A549 (cell line): ENCODE measurements at regions not wholly inside any gene's neighbourhood (a gene's known extent, or its start where the extent isn't known, plus 50 kb on each side); places are given as distances from the start of the nearest gene placed in this dataset.

Experiments
- BHLHE40 ChIP-seq: IDR thresholded peaks from 2 replicates; pipeline ENCODE4 v1.6.1; 2012; ENCODE audit warnings: low read depth, low read length, inconsistent platforms
- CTCF ChIP-seq: fragments of >200 bp; sonication (Bioruptor Twin); formaldehyde crosslinking; IDR thresholded peaks from 3 replicates; pipeline ENCODE4 v1.5.1; 2016
- FOSL2 ChIP-seq, 2 experiments: fragments of 450-650 bp in 1 of 2; fragments of >200 bp in 1 of 2; sonication (Bioruptor Twin) in 1 of 2; formaldehyde crosslinking; IDR thresholded peaks; 2 replicates each; pipeline versions ENCODE4 v1.5.0 to v1.6.1; 2016 to 2020; ENCODE audit warnings: mild to moderate bottlenecking in 1 of 2, moderate library complexity in 1 of 2
- HOXB5 ChIP-seq: fragments of 250-450 bp; sonication (Bioruptor Pico); IDR thresholded peaks from 2 replicates; pipeline ENCODE4 v1.5.0; 2020; ENCODE audit warnings: mild to moderate bottlenecking, moderate library complexity
- KDM1A ChIP-seq: fragments of 200-600 bp; sonication (generic); IDR thresholded peaks from 2 replicates; pipeline ENCODE4 v1.6.1; 2016; ENCODE audit warnings: low read depth, mild to moderate bottlenecking
- POLR2A ChIP-seq: IDR thresholded peaks from 2 replicates; pipeline ENCODE4 v1.6.1; 2012; ENCODE audit warnings: mild to moderate bottlenecking, low read length
- POLR2AphosphoS2 ChIP-seq: conservative IDR thresholded peaks from 2 replicates; pipeline ENCODE4 v1.6.1; 2012; ENCODE audit warnings: low read length, improper control_type of control experiment, inconsistent platforms
- RAD21 ChIP-seq, 2 experiments: fragments of >200 bp in 1 of 2; sonication (Bioruptor Twin) in 1 of 2; formaldehyde crosslinking in 1 of 2; IDR thresholded peaks in 1 of 2; conservative IDR thresholded peaks in 1 of 2; 2 replicates in 1 of 2; 3 replicates in 1 of 2; pipeline ENCODE4 v1.6.1; 2012 to 2018; ENCODE audit warnings: inconsistent platforms in 1 of 2
- REST ChIP-seq: fragments of 200-600 bp; sonication (generic); IDR thresholded peaks from 2 replicates; pipeline ENCODE4 v1.6.1; 2016; ENCODE audit warnings: antibody characterized with exemption, mild to moderate bottlenecking, moderate library complexity
- RFX5 ChIP-seq: fragments of 450-650 bp; IDR thresholded peaks from 2 replicates; pipeline ENCODE4 v1.7.1; 2014; ENCODE audit warnings: antibody characterized with exemption, mild to moderate bottlenecking, moderate library complexity
- TP53 ChIP-seq: fragments of 250-450 bp; sonication (Bioruptor Pico); IDR thresholded peaks from 2 replicates; pipeline ENCODE4 v1.5.0; 2021; ENCODE audit warnings: mild to moderate bottlenecking, moderate library complexity

GRCh38 chr18:31252522-31252921 lies 65.4 kb upstream of the DSG1 start:
- TF ChIP-seq POLR2A (no peak), RAD21 (conservative IDR thresholded peaks at IDR 0.05 in 1 of 2, IDR thresholded peaks at IDR 0.05 in 1 of 2) (no peak), REST (no peak), KDM1A (no peak), RFX5 (no peak), CTCF (no peak), FOSL2 (IDR thresholded peaks at IDR 0.05) (no peak), FOSL2 (CRISPR knock-in tag; IDR thresholded peaks at IDR 0.05) (no peak), BHLHE40 (no peak), POLR2AphosphoS2 (no peak), HOXB5 (CRISPR knock-in tag) (no peak), TP53 (CRISPR knock-in tag) (no peak)
